GM18507 (cell line): ENCODE measurements at regions not wholly inside any gene's neighbourhood (a gene's known extent, or its start where the extent isn't known, plus 50 kb on each side); places are given as distances from the start of the nearest gene placed in this dataset.

ENCODE experiments used
- DNase-seq: peaks from one replicate; pipeline ENCODE4 v3.0.0; 2011; ENCODE audit warnings: low read depth; ENCODE audit not compliant: insufficient read length; ENCODE audit errors: extremely low spot score
- FAIRE-seq: peaks from 2 replicates; lab custom pipeline; 2011; peaks lifted over from hg19 to GRCh38; lab: Jason Lieb, UNC

GRCh38 chr2:18503376-18504228 is 56.9 kb downstream of the RDH14 start:
- FAIRE-seq: no peak

GRCh38 chr2:18502142-18502541 is 58.3 kb downstream of the RDH14 start:
- no peak for FAIRE-seq
- DNase-seq: no peak

More at GRCh38 chr2:18503376-18504228, 56.9 kb downstream of the RDH14 start:
- DNase-seq: no peak

GRCh38 chr2:18501729-18502128 is 58.7 kb downstream of the RDH14 start:
- DNase-seq (no peak), FAIRE-seq (no peak)

GRCh38 chr2:18501156-18501555 is 59.3 kb downstream of the RDH14 start:
- no peak for FAIRE-seq
- DNase-seq: no peak

- FAIRE-seq: no peak
- DNase-seq: no peak
Observed at GRCh38 chr2:18500333-18500732, 60.1 kb downstream of the RDH14 start.

- FAIRE-seq (no peak), DNase-seq (no peak)
Observed at GRCh38 chr2:18498531-18498930, 61.9 kb downstream of the RDH14 start.

DNA sequence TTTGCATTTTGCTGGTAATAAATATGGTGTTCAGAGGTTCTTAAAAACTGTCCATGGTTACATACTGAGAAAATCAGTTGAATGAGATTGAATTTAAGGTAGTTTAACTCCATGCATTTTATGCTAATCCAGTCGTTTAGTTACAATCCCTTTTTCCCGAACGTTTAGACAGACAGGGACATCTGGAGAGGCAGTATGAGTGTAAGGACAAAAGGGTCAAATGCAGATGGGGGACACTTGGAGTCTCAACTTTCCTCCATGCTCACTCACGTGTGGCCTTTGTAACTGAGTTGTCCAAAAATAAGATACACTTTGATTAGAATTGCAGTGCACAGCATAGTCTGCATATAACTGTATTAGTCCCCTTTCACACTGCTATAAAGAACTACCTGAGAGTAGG is 63.9 kb downstream of the RDH14 start:
- DNase-seq (no peak), FAIRE-seq (no peak)

- no peak for FAIRE-seq
Observed at GRCh38 chr2:18495058-18495457, 65.4 kb downstream of the RDH14 start.

GRCh38 chr2:18492721-18493120 is 67.7 kb downstream of the RDH14 start:
- DNase-seq (no peak), FAIRE-seq (no peak)

More at GRCh38 chr2:18495058-18495457, 65.4 kb downstream of the RDH14 start:
- no peak for DNase-seq

DNA sequence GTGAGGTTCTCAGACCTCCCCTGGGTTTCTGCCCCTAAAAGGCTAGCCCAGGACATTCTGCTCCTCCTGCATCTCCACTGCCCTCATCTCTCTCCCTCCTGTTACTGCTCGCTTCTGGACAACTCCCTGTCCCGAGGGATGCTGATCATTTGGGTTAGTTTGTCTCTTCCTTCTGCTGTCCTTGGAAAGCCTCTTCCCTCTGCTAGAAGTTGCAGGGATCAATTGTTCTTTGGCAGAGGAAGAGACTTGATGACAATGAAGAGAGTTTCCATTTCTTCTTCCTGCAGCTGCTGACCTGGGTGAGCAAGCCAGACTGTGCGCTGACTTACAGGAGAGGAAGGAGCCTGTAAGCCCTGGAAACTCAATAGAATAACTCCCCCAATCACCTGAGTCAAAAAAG is 68.9 kb downstream of the RDH14 start:
- DNase-seq: no peak
- no peak for FAIRE-seq

DNA sequence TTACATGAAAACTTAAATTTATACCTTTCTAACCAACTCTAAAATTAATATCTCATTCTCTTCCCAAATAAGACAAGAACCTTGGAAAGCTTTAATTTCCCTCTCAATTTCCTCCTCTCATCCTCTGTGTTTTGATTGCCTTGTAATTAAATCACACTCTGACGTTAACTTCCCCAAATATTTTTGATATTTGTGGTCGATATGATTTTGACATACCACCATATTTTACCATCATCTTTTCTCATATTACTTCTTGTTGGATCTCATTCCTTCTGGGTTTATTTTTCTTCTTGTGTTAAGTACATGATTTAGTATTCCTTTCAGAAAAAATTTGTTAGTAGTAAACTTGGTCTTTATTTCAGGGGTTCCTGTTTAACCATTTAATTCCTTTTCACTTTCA is 69.6 kb downstream of the RDH14 start:
- no peak for DNase-seq
- no peak for FAIRE-seq

GRCh38 chr2:18487106-18487913 is 73.1 kb downstream of the RDH14 start:
- DNase-seq: no peak
- FAIRE-seq: no peak

- FAIRE-seq (no peak), DNase-seq (no peak)
Observed at GRCh38 chr2:18484625-18485024, 75.8 kb downstream of the RDH14 start.

- no peak for DNase-seq
- FAIRE-seq: no peak
Observed at GRCh38 chr2:18483896-18484295, 76.6 kb downstream of the RDH14 start.

- DNase-seq: no peak
- no peak for FAIRE-seq
Observed at GRCh38 chr2:18482666-18483065, 77.8 kb downstream of the RDH14 start.

GRCh38 chr2:18479947-18480369 is 80.5 kb downstream of the RDH14 start:
- no peak for FAIRE-seq
- DNase-seq: no peak

- DNase-seq (no peak), FAIRE-seq (no peak)
Observed at GRCh38 chr2:18477293-18477692, 83.2 kb downstream of the RDH14 start.

DNA sequence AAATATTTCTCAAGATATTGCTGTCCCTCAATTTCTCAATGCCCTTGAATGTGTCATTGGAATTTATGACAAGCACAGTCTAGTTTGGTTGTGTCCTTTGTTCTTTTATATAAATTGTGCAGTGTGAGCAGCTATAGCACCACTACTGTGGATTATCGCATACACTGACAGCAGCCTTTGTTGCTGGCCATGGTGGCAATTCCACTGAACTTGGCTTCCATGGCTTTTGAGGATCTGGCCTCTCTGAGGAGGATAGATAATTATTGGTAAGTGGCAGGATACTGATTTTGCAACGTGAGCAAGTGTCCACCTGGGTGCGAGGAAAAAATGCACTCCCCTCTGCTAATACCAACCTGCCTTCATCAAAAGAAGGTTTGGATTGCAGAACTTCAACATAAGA is 84.0 kb downstream of the RDH14 start:
- no peak for DNase-seq
- FAIRE-seq: no peak

- DNase-seq (no peak), FAIRE-seq (no peak)
Observed at GRCh38 chr2:18475884-18476283, 84.6 kb downstream of the RDH14 start.

GRCh38 chr2:18474700-18475099 is 85.8 kb downstream of the RDH14 start:
- DNase-seq (no peak), FAIRE-seq (no peak)
